HFFc6 (cell line): ENCODE measurements at regions not wholly inside any gene's neighbourhood (a gene's known extent, or its start where the extent isn't known, plus 50 kb on each side); places are given as distances from the start of the nearest gene placed in this dataset.

Experiments used
- DNase-seq: peaks from one replicate; pipeline ENCODE4 v3.0.0-alpha.2; 2018
- H3K27ac Mint-ChIP-seq: 2 replicates; pipeline ENCODE4 v1.8.0; 2020; ENCODE audit warnings: mild to moderate bottlenecking, mixed read lengths
- H3K27me3 Mint-ChIP-seq: 2 replicates; pipeline ENCODE4 v1.8.0; 2021; ENCODE audit warnings: mild to moderate bottlenecking, moderate library complexity, mixed read lengths; ENCODE audit not compliant: insufficient read depth
- H3K36me3 Mint-ChIP-seq: 2 replicates; pipeline ENCODE4 v1.8.0; 2021; ENCODE audit warnings: low read depth, mixed read lengths
- H3K4me1 Mint-ChIP-seq: 2 replicates; pipeline ENCODE4 v1.8.0; 2020; ENCODE audit warnings: low read depth, mixed read lengths
- H3K4me3 Mint-ChIP-seq: 2 replicates; pipeline ENCODE4 v1.8.0; 2020; ENCODE audit warnings: mild to moderate bottlenecking, moderate library complexity, mixed read lengths
- H3K9me3 Mint-ChIP-seq: 2 replicates; pipeline ENCODE4 v1.8.0; 2020; ENCODE audit warnings: mild to moderate bottlenecking, mixed read lengths
- TF ChIP-seq, protein P1 (sequence below): fragments of 200-600 bp; sonication (generic); IDR thresholded peaks from 2 replicates; pipeline ENCODE4 v1.5.0; 2021; ENCODE audit warnings: antibody characterized with exemption, mild to moderate bottlenecking

GRCh38 chr11:11070976-11071375, 213.1 kb upstream of the ZBED5 start:
- no peak for DNase-seq
- Mint-ChIP-seq H3K36me3 (no peaks in the 10 kb centered on the region), H3K27ac (no peak overlapping the region), H3K4me3 (no peak overlapping the region), H3K9me3 (no peaks in the 10 kb centered on the region), H3K4me1 (no peaks in the 10 kb centered on the region), H3K27me3 (peaks cover 51% of the 10 kb centered on the region)
- TF ChIP-seq, protein P1, sequence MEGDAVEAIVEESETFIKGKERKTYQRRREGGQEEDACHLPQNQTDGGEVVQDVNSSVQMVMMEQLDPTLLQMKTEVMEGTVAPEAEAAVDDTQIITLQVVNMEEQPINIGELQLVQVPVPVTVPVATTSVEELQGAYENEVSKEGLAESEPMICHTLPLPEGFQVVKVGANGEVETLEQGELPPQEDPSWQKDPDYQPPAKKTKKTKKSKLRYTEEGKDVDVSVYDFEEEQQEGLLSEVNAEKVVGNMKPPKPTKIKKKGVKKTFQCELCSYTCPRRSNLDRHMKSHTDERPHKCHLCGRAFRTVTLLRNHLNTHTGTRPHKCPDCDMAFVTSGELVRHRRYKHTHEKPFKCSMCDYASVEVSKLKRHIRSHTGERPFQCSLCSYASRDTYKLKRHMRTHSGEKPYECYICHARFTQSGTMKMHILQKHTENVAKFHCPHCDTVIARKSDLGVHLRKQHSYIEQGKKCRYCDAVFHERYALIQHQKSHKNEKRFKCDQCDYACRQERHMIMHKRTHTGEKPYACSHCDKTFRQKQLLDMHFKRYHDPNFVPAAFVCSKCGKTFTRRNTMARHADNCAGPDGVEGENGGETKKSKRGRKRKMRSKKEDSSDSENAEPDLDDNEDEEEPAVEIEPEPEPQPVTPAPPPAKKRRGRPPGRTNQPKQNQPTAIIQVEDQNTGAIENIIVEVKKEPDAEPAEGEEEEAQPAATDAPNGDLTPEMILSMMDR: no peak

DNA sequence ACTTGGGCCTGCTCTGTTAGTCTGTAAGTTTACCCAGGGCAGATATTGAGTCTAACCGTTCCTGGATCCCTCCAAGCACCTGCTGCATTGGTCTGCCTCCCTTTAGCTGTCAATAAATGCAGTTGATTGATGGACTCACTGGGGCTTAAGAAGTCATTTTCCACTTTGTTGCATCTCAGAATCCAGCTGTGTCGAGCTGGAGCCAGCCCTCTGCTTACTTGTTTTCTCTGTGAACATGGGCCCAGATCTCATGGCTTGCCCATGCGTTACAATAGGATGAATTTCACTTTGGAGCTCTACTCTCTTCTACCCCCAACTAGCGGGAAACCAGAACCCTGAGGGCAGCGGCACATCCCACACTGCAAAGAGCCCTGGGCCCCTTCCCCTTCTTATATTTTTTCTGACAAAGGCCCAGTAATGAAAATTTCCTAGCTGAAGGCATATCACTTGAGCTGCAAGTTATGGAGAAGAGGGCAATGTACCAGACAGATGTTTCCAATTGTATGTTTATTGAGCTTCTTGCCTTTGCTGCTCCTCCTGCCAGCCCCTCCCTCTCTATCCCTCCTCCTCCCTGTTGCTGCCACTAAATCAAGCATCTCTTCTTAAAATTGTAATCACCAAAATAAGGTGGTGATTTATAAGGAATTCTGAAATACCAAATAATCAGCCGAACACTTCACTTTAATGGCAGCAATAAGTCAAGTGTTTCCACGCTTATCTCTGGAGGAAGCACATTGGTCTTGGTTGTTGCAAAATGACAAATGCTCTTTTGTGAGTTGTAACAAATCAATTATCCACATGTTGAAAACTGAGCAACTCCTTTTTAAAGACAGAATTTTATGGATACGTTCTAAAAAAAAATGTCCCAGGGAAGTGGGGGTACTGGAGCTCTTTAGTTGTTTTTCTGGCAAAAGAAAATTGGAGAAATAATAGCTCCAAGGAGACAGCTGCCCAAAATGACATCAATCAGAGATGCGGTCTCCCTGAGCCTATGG, 212.3 kb upstream of the ZBED5 start:
- Mint-ChIP-seq H3K4me1 (no peaks in the 10 kb centered on the region), H3K27ac (no peak overlapping the region), H3K36me3 (no peaks in the 10 kb centered on the region), H3K9me3 (no peaks in the 10 kb centered on the region), H3K27me3 (peaks cover 53% of the 10 kb centered on the region), H3K4me3 (no peak overlapping the region)
- TF ChIP-seq, protein P1: no peak
- DNase-seq: no peak

DNA sequence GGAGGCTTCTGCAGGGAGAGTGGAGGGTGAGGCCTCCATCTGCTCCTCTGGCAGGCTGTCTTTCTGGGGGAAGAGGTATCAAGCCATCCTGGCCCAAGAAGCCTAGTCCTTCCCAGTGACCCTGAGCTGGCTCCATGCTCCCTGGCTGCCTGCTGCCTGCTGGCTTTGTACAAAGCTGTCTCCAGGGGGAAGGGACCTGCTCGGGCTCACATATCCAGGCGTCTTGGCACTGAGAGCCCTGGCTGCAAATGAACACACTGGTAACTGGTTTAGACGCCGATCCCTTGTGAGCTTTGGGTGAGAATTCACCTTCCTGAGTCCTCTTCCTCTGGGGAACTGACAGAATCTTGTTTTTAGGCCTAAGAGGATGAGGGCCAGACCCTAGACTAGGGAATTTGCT, 210.3 kb upstream of the ZBED5 start:
- Mint-ChIP-seq H3K27me3 (peaks cover 57% of the 10 kb centered on the region), H3K36me3 (no peaks in the 10 kb centered on the region), H3K27ac (no peak overlapping the region), H3K9me3 (no peaks in the 10 kb centered on the region), H3K4me3 (no peak overlapping the region), H3K4me1 (no peaks in the 10 kb centered on the region)
- DNase-seq: no peak
- TF ChIP-seq, protein P1: no peak

DNA sequence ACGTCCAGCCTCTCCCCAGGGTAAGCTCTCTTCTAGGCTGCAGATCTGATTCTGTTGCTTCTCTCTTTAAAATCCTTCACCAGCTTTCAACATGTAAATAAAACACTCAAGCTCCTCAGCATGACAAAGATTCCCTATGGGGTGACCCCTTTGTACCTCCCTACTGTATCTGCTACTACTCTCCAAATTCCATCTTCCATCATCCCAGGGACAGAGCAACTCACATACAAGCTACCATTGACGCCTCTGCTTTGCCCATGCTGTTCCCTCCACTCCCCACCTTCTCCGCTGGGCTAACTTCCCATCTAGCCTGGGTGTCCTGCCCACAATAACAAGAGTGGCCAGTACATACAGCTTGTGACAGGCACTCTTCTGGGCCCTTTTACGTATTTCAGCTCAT, 207.5 kb upstream of the ZBED5 start:
- Mint-ChIP-seq H3K9me3 (no peaks in the 10 kb centered on the region), H3K27ac (no peak overlapping the region), H3K36me3 (no peaks in the 10 kb centered on the region), H3K27me3 (peaks cover 46% of the 10 kb centered on the region), H3K4me1 (no peaks in the 10 kb centered on the region), H3K4me3 (no peak overlapping the region)
- no peak for DNase-seq
- TF ChIP-seq, protein P1: no peak

GRCh38 chr11:11057472-11057854, 199.6 kb upstream of the ZBED5 start:
- Mint-ChIP-seq H3K27me3 (peaks cover 11% of the 10 kb centered on the region), H3K27ac (no peak overlapping the region), H3K4me1 (no peaks in the 10 kb centered on the region), H3K36me3 (0 out of 2 replicates have a peak, but pooled peaks cover 6% of the 10 kb centered on the region), H3K9me3 (peaks cover 5% of the 10 kb centered on the region), H3K4me3 (no peak overlapping the region)
- TF ChIP-seq, protein P1: no peak
- DNase-seq: no peak
